Hindlimb muscle (tissue), 1 donor: ENCODE measurements at regions not wholly inside any gene's neighbourhood (a gene's known extent, or its start where the extent isn't known, plus 50 kb on each side); places are given as distances from the start of the nearest gene placed in this dataset.
"Not testable (repeated sequence)": the region's sequence is repeated elsewhere in the genome, so short reads cannot be mapped to it uniquely, and the experiment has no call there.

Experiments used
- DNase-seq: peaks from one replicate; pipeline ENCODE4 v3.0.0-alpha.2; 2013

- DNase-seq: no peak
These were observed 102.9 kb upstream of the PAX2 start for GRCh38 chr10:100642295-100642994.

- DNase-seq: no peak
These were observed 100.3 kb upstream of the PAX2 start for GRCh38 chr10:100645091-100645490.

- DNase-seq: no peak
These were observed 99.6 kb upstream of the PAX2 start for GRCh38 chr10:100645613-100646392.

GRCh38 chr10:100647928-100648327 lies 97.5 kb upstream of the PAX2 start:
- DNase-seq: no peak

- DNase-seq: no peak
These were observed 94.7 kb upstream of the PAX2 start for GRCh38 chr10:100650693-100651092.

- DNase-seq: not testable (repeated sequence)
These were observed 94.3 kb upstream of the PAX2 start for GRCh38 chr10:100651099-100651498.

GRCh38 chr10:100651916-100652315 lies 93.5 kb upstream of the PAX2 start:
- DNase-seq: no peak

GRCh38 chr10:100652406-100653135 lies 92.8 kb upstream of the PAX2 start:
- DNase-seq: no peak

- DNase-seq: no peak
These were observed 92.0 kb upstream of the PAX2 start for GRCh38 chr10:100653238-100653956.

- DNase-seq: peak; percentile 36
These were observed 91.2 kb upstream of the PAX2 start for GRCh38 chr10:100653957-100654781.

GRCh38 chr10:100654782-100655325 lies 90.5 kb upstream of the PAX2 start:
- DNase-seq: no peak

GRCh38 chr10:100655326-100655759 lies 90.0 kb upstream of the PAX2 start:
- no peak for DNase-seq

- DNase-seq: no peak
These were observed 89.5 kb upstream of the PAX2 start for GRCh38 chr10:100655760-100656421.

GRCh38 chr10:100656454-100656853 lies 88.9 kb upstream of the PAX2 start:
- DNase-seq: no peak

- DNase-seq: no peak
These were observed 87.1 kb upstream of the PAX2 start for GRCh38 chr10:100658269-100658668.

- no peak for DNase-seq
These were observed 85.9 kb upstream of the PAX2 start for GRCh38 chr10:100659361-100660098.

GRCh38 chr10:100660365-100660764 lies 85.0 kb upstream of the PAX2 start:
- DNase-seq: no peak

GRCh38 chr10:100660945-100661344 lies 84.4 kb upstream of the PAX2 start:
- DNase-seq: no peak

GRCh38 chr10:100661520-100661919 lies 83.9 kb upstream of the PAX2 start:
- no peak for DNase-seq

GRCh38 chr10:100662067-100662466 lies 83.3 kb upstream of the PAX2 start:
- DNase-seq: no peak
